Prostate gland (tissue), 2 donors: ENCODE measurements at regions not wholly inside any gene's neighbourhood (a gene's known extent, or its start where the extent isn't known, plus 50 kb on each side); places are given as distances from the start of the nearest gene placed in this dataset.

Source experiments
- CTCF ChIP-seq, 4 experiments: fragments of 200-600 bp in 2 of 4; fragments of 450-650 bp in 2 of 4; sonication (generic) in 2 of 4; IDR thresholded peaks; 1 replicate in 3 of 4; 2 replicates in 1 of 4; pipeline ENCODE4 v1.5.1; 2016 to 2019; ENCODE audit warnings: antibody characterized with exemption in 4 of 4, mild to moderate bottlenecking in 2 of 4, moderate library complexity in 2 of 4
- POLR2A ChIP-seq: fragments of 450-650 bp; IDR thresholded peaks from one replicate; pipeline ENCODE4 v1.6.1; 2016; ENCODE audit warnings: antibody characterized with exemption, mild to moderate bottlenecking
- POLR2AphosphoS5 ChIP-seq: sonication (generic); formaldehyde crosslinking; IDR thresholded peaks from one replicate; pipeline ENCODE4 v1.6.1; 2017; ENCODE audit warnings: antibody characterized with exemption

GRCh38 chr2:51953931-51954330, 922.0 kb upstream of the NRXN1 start:
- TF ChIP-seq CTCF (IDR thresholded peaks at IDR 0.05) (no peak), POLR2A (no peak), POLR2AphosphoS5 (no peak)
